ENCODE measurements at regions not wholly inside any gene's neighbourhood (a gene's known extent, or its start where the extent isn't known, plus 50 kb on each side); places are given as distances from the start of the nearest gene placed in this dataset.
A peak's percentile ranks its signal among the peaks of the same experiment; 100 is the strongest.

GRCh38 chr14:26694521-26694920 is 96.7 kb upstream of the NOVA1 start:
- H3K27me3 ChIP-seq (ENCODE audit: insufficient read depth, poor library complexity, severe bottlenecking), result no peaks in the 10 kb centered on the region
- no peak for DNase-seq (ENCODE audit: low spot score)
- H3K9me3 ChIP-seq (ENCODE audit: severe bottlenecking), result no peaks in the 10 kb centered on the region
- no peak overlapping the region for H3K4me3 ChIP-seq (ENCODE audit: severe bottlenecking)
- H3K27ac ChIP-seq (ENCODE audit: poor library complexity, severe bottlenecking), result no peak overlapping the region
- no peaks in the 10 kb centered on the region for H3K4me1 ChIP-seq (ENCODE audit: insufficient read depth, poor library complexity, severe bottlenecking)
- no peaks in the 10 kb centered on the region for H3K36me3 ChIP-seq (ENCODE audit: low read depth)
- ATAC-seq (ENCODE audit: low read depth), result no peak
- no peak for TF ChIP-seq CTCF (IDR thresholded peaks at IDR 0.05; ENCODE audit: poor library complexity, severe bottlenecking)

GRCh38 chr14:26702721-26703230 is 104.9 kb upstream of the NOVA1 start:
- H3K4me1 ChIP-seq (ENCODE audit: insufficient read depth, poor library complexity, severe bottlenecking), result no peaks in the 10 kb centered on the region
- H3K36me3 ChIP-seq (ENCODE audit: low read depth), result no peaks in the 10 kb centered on the region
- no peaks in the 10 kb centered on the region for H3K9me3 ChIP-seq (ENCODE audit: severe bottlenecking)
- DNase-seq (ENCODE audit: low spot score) (no peak), ATAC-seq (ENCODE audit: low read depth) (no peak)
- H3K27ac ChIP-seq (ENCODE audit: poor library complexity, severe bottlenecking), result no peak overlapping the region
- no peak overlapping the region for H3K4me3 ChIP-seq (ENCODE audit: severe bottlenecking)
- TF ChIP-seq CTCF (IDR thresholded peaks at IDR 0.05; ENCODE audit: poor library complexity, severe bottlenecking), result no peak
- peaks cover 5% of the 10 kb centered on the region for H3K27me3 ChIP-seq (ENCODE audit: insufficient read depth, poor library complexity, severe bottlenecking)

- Histone ChIP-seq H3K36me3 (ENCODE audit: low read depth) (no peaks in the 10 kb centered on the region), H3K9me3 (ENCODE audit: severe bottlenecking) (no peaks in the 10 kb centered on the region), H3K4me3 (ENCODE audit: severe bottlenecking) (no peak overlapping the region), H3K27me3 (ENCODE audit: insufficient read depth, poor library complexity, severe bottlenecking) (peaks cover 5% of the 10 kb centered on the region), H3K4me1 (ENCODE audit: insufficient read depth, poor library complexity, severe bottlenecking) (peaks cover under 1% of the 10 kb centered on the region), H3K27ac (ENCODE audit: poor library complexity, severe bottlenecking) (no peak overlapping the region)
- DNase-seq (ENCODE audit: low spot score), result no peak
- ATAC-seq (ENCODE audit: low read depth), result no peak
- TF ChIP-seq CTCF (IDR thresholded peaks at IDR 0.05; ENCODE audit: poor library complexity, severe bottlenecking), result no peak
These were observed 106.0 kb upstream of the NOVA1 start for GRCh38 chr14:26703686-26704366.

- Histone ChIP-seq H3K9me3 (ENCODE audit: severe bottlenecking) (no peaks in the 10 kb centered on the region), H3K4me1 (ENCODE audit: insufficient read depth, poor library complexity, severe bottlenecking) (peaks cover 6% of the 10 kb centered on the region), H3K36me3 (ENCODE audit: low read depth) (no peaks in the 10 kb centered on the region), H3K27me3 (ENCODE audit: insufficient read depth, poor library complexity, severe bottlenecking) (peaks cover 14% of the 10 kb centered on the region), H3K4me3 (ENCODE audit: severe bottlenecking) (no peak overlapping the region), H3K27ac (ENCODE audit: poor library complexity, severe bottlenecking) (no peak overlapping the region)
- TF ChIP-seq CTCF (IDR thresholded peaks at IDR 0.05; ENCODE audit: poor library complexity, severe bottlenecking), result no peak
- no peak for ATAC-seq (ENCODE audit: low read depth)
- no peak for DNase-seq (ENCODE audit: low spot score)
These were observed 109.4 kb upstream of the NOVA1 start for GRCh38 chr14:26707234-26707633.

GRCh38 chr14:26709019-26709418 is 111.2 kb upstream of the NOVA1 start:
- ATAC-seq (ENCODE audit: low read depth) (peak; percentile 49; the same call in 2 of the 3 replicates), DNase-seq (ENCODE audit: low spot score) (no peak)
- Histone ChIP-seq H3K4me1 (ENCODE audit: insufficient read depth, poor library complexity, severe bottlenecking) (peaks cover 6% of the 10 kb centered on the region), H3K36me3 (ENCODE audit: low read depth) (no peaks in the 10 kb centered on the region), H3K9me3 (ENCODE audit: severe bottlenecking) (no peaks in the 10 kb centered on the region), H3K27ac (ENCODE audit: poor library complexity, severe bottlenecking) (no peak overlapping the region), H3K27me3 (ENCODE audit: insufficient read depth, poor library complexity, severe bottlenecking) (peaks cover 18% of the 10 kb centered on the region), H3K4me3 (ENCODE audit: severe bottlenecking) (no peak overlapping the region)
- TF ChIP-seq CTCF (IDR thresholded peaks at IDR 0.05; ENCODE audit: poor library complexity, severe bottlenecking), result no peak
